Fibroblast of mammary gland (primary cell): ENCODE measurements at regions not wholly inside any gene's neighbourhood (a gene's known extent, or its start where the extent isn't known, plus 50 kb on each side); places are given as distances from the start of the nearest gene placed in this dataset.

Experiments used
- DNase-seq: peaks from one replicate; pipeline ENCODE4 v3.0.0-alpha.2; 2010; ENCODE audit warnings: low read depth
- H3K4me3 ChIP-seq: 2 replicates; pipeline ENCODE4 v1.5.1; 2011; ENCODE audit warnings: low read depth, mild to moderate bottlenecking, low read length, moderate library complexity; ENCODE audit not compliant: control insufficient read depth
- CTCF ChIP-seq: conservative IDR thresholded peaks from 2 replicates; pipeline ENCODE4 v1.5.1; 2011; ENCODE audit warnings: low read depth, low read length, inconsistent platforms; ENCODE audit not compliant: control insufficient read depth, insufficient read depth

DNA sequence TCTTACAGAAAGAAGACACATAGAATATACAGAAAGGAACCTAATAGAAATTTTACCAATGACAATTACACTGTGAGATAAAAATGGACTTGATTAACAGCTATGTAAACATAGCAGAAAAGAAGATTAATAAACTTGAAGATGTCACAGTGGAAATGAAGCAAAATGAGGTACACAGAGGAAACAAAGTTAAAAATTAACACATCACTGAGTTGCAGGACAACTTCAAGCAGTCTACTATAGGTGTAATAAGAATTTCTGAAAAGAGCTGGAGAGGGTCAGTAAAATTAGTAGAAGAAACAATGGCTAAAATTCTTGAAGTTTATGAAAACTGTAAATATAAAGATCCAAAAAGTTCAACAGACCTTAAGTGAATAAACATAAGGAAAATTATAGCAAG, 738.7 kb downstream of the C12orf50 start:
- DNase-seq, result no peak
- no peak overlapping the region for H3K4me3 ChIP-seq
- TF ChIP-seq CTCF, result no peak

GRCh38 chr12:87283886-87284285, 745.3 kb downstream of the C12orf50 start:
- no peak for TF ChIP-seq CTCF

GRCh38 chr12:87283111-87283510, 746.1 kb downstream of the C12orf50 start:
- no peak overlapping the region for H3K4me3 ChIP-seq
- DNase-seq, result no peak
- no peak for TF ChIP-seq CTCF

More at GRCh38 chr12:87283886-87284285, 745.3 kb downstream of the C12orf50 start:
- no peak overlapping the region for H3K4me3 ChIP-seq
- no peak for DNase-seq

GRCh38 chr12:87280893-87281292, 748.3 kb downstream of the C12orf50 start:
- no peak overlapping the region for H3K4me3 ChIP-seq
- TF ChIP-seq CTCF, result no peak
- DNase-seq, result no peak

DNA sequence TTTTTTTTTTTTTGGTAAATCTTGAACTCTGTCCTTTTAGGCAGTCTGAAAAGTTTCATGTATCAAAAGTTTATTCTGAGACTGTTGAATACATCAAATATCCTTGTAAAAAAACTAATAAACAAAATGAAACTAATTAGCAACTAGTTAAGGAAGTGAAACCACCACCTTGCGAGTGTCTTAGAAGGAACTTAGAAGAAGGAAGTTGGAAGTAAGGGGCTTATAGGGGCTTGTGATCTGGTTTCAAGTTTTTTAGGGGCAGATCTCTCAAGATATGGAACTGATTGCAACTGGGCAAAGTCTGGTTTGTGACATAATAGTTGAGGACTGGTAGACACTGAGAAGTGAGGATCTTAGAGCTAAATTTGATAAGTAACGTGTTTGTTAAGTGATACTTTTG, 748.8 kb downstream of the C12orf50 start:
- no peak overlapping the region for H3K4me3 ChIP-seq

DNA sequence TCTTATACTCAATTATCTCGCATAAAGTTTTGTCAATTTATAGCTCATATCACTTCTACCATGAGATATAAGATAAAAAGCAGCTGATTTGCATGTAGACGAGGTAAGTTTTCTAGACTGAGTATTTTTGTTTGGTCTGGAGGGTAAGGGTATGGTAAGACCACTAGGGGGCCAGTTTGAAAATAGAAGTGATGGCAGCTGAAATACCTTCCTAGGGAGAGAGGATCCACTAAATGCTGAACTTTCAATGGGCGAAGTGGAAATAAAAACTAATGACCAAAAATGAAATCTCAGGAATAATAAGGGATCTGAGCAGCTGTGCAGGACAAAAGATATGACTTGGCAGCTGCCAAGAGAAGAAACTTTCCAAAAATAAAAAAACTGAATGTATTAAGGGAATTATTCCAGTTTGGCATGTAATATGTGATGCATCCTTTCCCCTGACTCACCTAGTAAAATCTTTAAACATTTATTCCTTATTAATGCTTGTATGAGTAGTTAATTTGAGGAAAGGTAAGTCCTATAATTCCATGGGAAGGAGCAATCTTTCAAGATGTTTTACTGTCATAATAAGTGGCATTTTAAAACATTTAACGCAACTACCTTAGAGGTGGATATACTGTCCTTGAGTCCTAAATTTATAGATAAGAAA, 754.5 kb downstream of the C12orf50 start:
- no peak overlapping the region for H3K4me3 ChIP-seq
- peak; percentile 22 for DNase-seq
- TF ChIP-seq CTCF, result peak; percentile 53

More for the DNA sequence above, 748.8 kb downstream of the C12orf50 start:
- no peak for DNase-seq
- TF ChIP-seq CTCF, result no peak

DNA sequence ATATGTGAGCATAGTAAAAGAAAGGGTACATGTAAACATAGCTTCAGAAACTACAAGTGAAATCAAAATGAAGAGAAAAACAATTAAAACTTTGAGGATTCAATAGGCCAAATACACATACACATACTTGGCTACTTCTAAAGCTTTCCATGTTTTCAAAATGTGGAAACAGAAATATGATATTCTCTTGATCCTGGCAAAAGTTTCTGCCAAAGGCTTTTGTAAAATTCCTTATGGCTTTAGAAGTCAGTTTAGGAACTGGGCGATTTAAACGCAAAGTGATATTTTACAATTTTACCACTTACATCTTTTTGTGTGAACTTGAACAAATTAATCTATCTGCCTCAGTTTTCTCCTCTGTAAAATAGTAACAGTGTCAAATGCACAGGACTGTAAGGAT, 756.4 kb downstream of the C12orf50 start:
- no peak for DNase-seq
- H3K4me3 ChIP-seq, result no peak overlapping the region
- TF ChIP-seq CTCF, result no peak
